ENCODE measurements at regions not wholly inside any gene's neighbourhood (a gene's known extent, or its start where the extent isn't known, plus 50 kb on each side); places are given as distances from the start of the nearest gene placed in this dataset.

GRCh38 chr6:91715171-91715805 lies 1128.4 kb upstream of the MAP3K7 start:
- Histone ChIP-seq H3K27ac (ENCODE audit: low read length) (no peak overlapping the region), H2AFZ (ENCODE audit: low read depth, low read length) (no peak overlapping the region)

GRCh38 chr6:91713911-91714310 lies 1127.0 kb upstream of the MAP3K7 start:
- Histone ChIP-seq H2AFZ (ENCODE audit: low read depth, low read length) (no peak overlapping the region), H4K20me1 (ENCODE audit: insufficient read depth) (no peaks in the 10 kb centered on the region), H3F3A (ENCODE audit: insufficient read depth, low read length, poor library complexity, severe bottlenecking) (no peaks in the 10 kb centered on the region), H3K4me2 (ENCODE audit: low read length) (no peak overlapping the region), H3K4me3 (ENCODE audit: low read length) (no peak overlapping the region), H3K9me3 (ENCODE audit: low read length) (no peaks in the 10 kb centered on the region), H3K9ac (ENCODE audit: low read length) (no peak overlapping the region), H3K9me2 (ENCODE audit: insufficient read depth, low read length) (no peaks in the 10 kb centered on the region), H3K27me3 (ENCODE audit: insufficient read depth, low read depth, low read length) (no peaks in the 10 kb centered on the region), H3K79me2 (replicated peaks; ENCODE audit: insufficient read depth, low read length) (no peaks in the 10 kb centered on the region), H3K36me3 (ENCODE audit: insufficient read depth, low read length) (no peaks in the 10 kb centered on the region), H3K27ac (ENCODE audit: low read length) (no peak overlapping the region)
- TF ChIP-seq MXI1 (conservative IDR thresholded peaks at IDR 0.05; ENCODE audit: poor library complexity, severe bottlenecking) (no peak), CTCF (IDR thresholded peaks at IDR 0.05; ENCODE audit: poor library complexity, severe bottlenecking) (no peak), REST (IDR thresholded peaks at IDR 0.05; ENCODE audit: borderline replicate concordance) (no peak), EZH2 (IDR thresholded peaks at IDR 0.05; ENCODE audit: borderline replicate concordance, insufficient read depth, low read length, poor library complexity, severe bottlenecking) (no peak), POLR2AphosphoS5 (IDR thresholded peaks at IDR 0.05) (no peak), TAF1 (IDR thresholded peaks at IDR 0.05; ENCODE audit: low read depth) (no peak)

More at GRCh38 chr6:91715171-91715805, 1128.4 kb upstream of the MAP3K7 start:
- no peaks in the 10 kb centered on the region for H3K9me2 ChIP-seq (ENCODE audit: insufficient read depth, low read length)
- H3K9ac ChIP-seq (ENCODE audit: low read length) = no peak overlapping the region
- no peaks in the 10 kb centered on the region for H3F3A ChIP-seq (ENCODE audit: insufficient read depth, low read length, poor library complexity, severe bottlenecking)
- H3K9me3 ChIP-seq (ENCODE audit: low read length) = no peaks in the 10 kb centered on the region
- no peaks in the 10 kb centered on the region for H3K27me3 ChIP-seq (ENCODE audit: insufficient read depth, low read depth, low read length)
- no peaks in the 10 kb centered on the region for H3K79me2 ChIP-seq (replicated peaks; ENCODE audit: insufficient read depth, low read length)
- H3K36me3 ChIP-seq (ENCODE audit: insufficient read depth, low read length) = no peaks in the 10 kb centered on the region
- H3K4me2 ChIP-seq (ENCODE audit: low read length) = no peak overlapping the region
- H4K20me1 ChIP-seq (ENCODE audit: insufficient read depth) = no peaks in the 10 kb centered on the region
- TF ChIP-seq CTCF (IDR thresholded peaks at IDR 0.05; ENCODE audit: poor library complexity, severe bottlenecking) (no peak), MXI1 (conservative IDR thresholded peaks at IDR 0.05; ENCODE audit: poor library complexity, severe bottlenecking) (no peak), POLR2AphosphoS5 (IDR thresholded peaks at IDR 0.05) (no peak), TAF1 (IDR thresholded peaks at IDR 0.05; ENCODE audit: low read depth) (no peak), EZH2 (IDR thresholded peaks at IDR 0.05; ENCODE audit: borderline replicate concordance, insufficient read depth, low read length, poor library complexity, severe bottlenecking) (no peak), EP300 (conservative IDR thresholded peaks at IDR 0.05; ENCODE audit: poor library complexity, severe bottlenecking) (no peak), SMC3 (conservative IDR thresholded peaks at IDR 0.05; ENCODE audit: poor library complexity) (no peak), RAD21 (conservative IDR thresholded peaks at IDR 0.05) (no peak), REST (IDR thresholded peaks at IDR 0.05; ENCODE audit: borderline replicate concordance) (no peak)
- no peak overlapping the region for H3K4me3 ChIP-seq (ENCODE audit: low read length)
